MM.1S (cell line): ENCODE measurements at regions not wholly inside any gene's neighbourhood (a gene's known extent, or its start where the extent isn't known, plus 50 kb on each side); places are given as distances from the start of the nearest gene placed in this dataset.

ENCODE experiments used
- DNase-seq: peaks from one replicate; pipeline ENCODE4 v3.0.0-alpha.2; 2015
- H2AFZ ChIP-seq: fragments of 300-600 bp; sonication (generic); 2 replicates; pipeline ENCODE4 v1.6.0; 2016; ENCODE audit warnings: antibody characterized with exemption, low read length
- H3F3A ChIP-seq: fragments of 300-600 bp; sonication (generic); 2 replicates; pipeline ENCODE4 v1.6.1; 2016; ENCODE audit warnings: mild to moderate bottlenecking, antibody characterized with exemption, low read length, moderate library complexity, mixed read lengths; ENCODE audit not compliant: insufficient read depth
- H3K27ac ChIP-seq: fragments of 300-600 bp; sonication (generic); 2 replicates; pipeline ENCODE4 v1.5.1; 2016; ENCODE audit warnings: mild to moderate bottlenecking, low read length
- H3K27me3 ChIP-seq: fragments of 300-600 bp; sonication (generic); replicated peaks from 2 replicates; pipeline ENCODE4 v1.6.0; 2016; ENCODE audit warnings: low read length; ENCODE audit not compliant: insufficient read depth
- H3K36me3 ChIP-seq: fragments of 300-600 bp; sonication (generic); replicated peaks from 2 replicates; pipeline ENCODE4 v1.6.1; 2016; ENCODE audit warnings: mild to moderate bottlenecking, low read length, mixed read lengths; ENCODE audit not compliant: insufficient read depth
- H3K4me1 ChIP-seq: fragments of 300-600 bp; sonication (generic); 2 replicates; pipeline ENCODE4 v1.6.1; 2016; ENCODE audit warnings: low read length, mixed read lengths
- H3K4me2 ChIP-seq: fragments of 300-600 bp; sonication (generic); 2 replicates; pipeline ENCODE4 v1.6.0; 2016; ENCODE audit warnings: low read depth, low read length
- H3K4me3 ChIP-seq: fragments of 300-600 bp; sonication (generic); 2 replicates; pipeline ENCODE4 v1.5.1; 2016; ENCODE audit warnings: low read length, mixed read lengths
- H3K79me2 ChIP-seq: fragments of 300-600 bp; sonication (generic); 2 replicates; pipeline ENCODE4 v1.6.1; 2016; ENCODE audit warnings: mixed run types, low read length, mixed read lengths
- H3K9ac ChIP-seq: fragments of 300-600 bp; sonication (generic); 2 replicates; pipeline ENCODE4 v1.6.1; 2016; ENCODE audit warnings: low read length, mixed read lengths
- H3K9me2 ChIP-seq: fragments of 300-600 bp; sonication (generic); replicated peaks from 2 replicates; pipeline ENCODE4 v1.6.1; 2016; ENCODE audit warnings: mild to moderate bottlenecking, low read length, mixed read lengths; ENCODE audit not compliant: insufficient read depth
- H3K9me3 ChIP-seq: fragments of 300-600 bp; sonication (generic); replicated peaks from 2 replicates; pipeline ENCODE4 v1.6.1; 2016; ENCODE audit warnings: mild to moderate bottlenecking, low read length, mixed read lengths; ENCODE audit not compliant: insufficient read depth
- H4K20me1 ChIP-seq: fragments of 300-600 bp; sonication (generic); 2 replicates; pipeline ENCODE4 v1.6.1; 2016; ENCODE audit warnings: mild to moderate bottlenecking, low read length, moderate library complexity, mixed read lengths; ENCODE audit not compliant: insufficient read depth
- CTCF ChIP-seq: fragments of 300-600 bp; sonication (generic); IDR thresholded peaks from 2 replicates; pipeline ENCODE4 v1.5.1; 2016; ENCODE audit warnings: antibody characterized with exemption, low read length, mixed read lengths
- EZH2 ChIP-seq: fragments of 300-600 bp; sonication (generic); optimal IDR thresholded peaks from 2 replicates; pipeline ENCODE3; 2017; ENCODE audit warnings: low read depth, mild to moderate bottlenecking, antibody characterized with exemption, low read length, mixed read lengths
- EZH2phosphoT487 ChIP-seq: fragments of 300-600 bp; sonication (generic); IDR thresholded peaks from 2 replicates; pipeline ENCODE4 v1.6.1; 2018; ENCODE audit warnings: antibody characterized with exemption, low read length

GRCh38 chr2:139917690-139918384, 1137.6 kb upstream of the NXPH2 start:
- Histone ChIP-seq H2AFZ (no peak overlapping the region), H3K4me2 (no peak overlapping the region), H3F3A (no peaks in the 10 kb centered on the region), H4K20me1 (no peaks in the 10 kb centered on the region), H3K9ac (no peak overlapping the region), H3K9me2 (no peaks in the 10 kb centered on the region), H3K9me3 (no peaks in the 10 kb centered on the region), H3K36me3 (no peaks in the 10 kb centered on the region), H3K4me3 (no peak overlapping the region), H3K27me3 (no peaks in the 10 kb centered on the region), H3K79me2 (no peaks in the 10 kb centered on the region), H3K27ac (no peak overlapping the region), H3K4me1 (no peaks in the 10 kb centered on the region)
- DNase-seq, result no peak
- TF ChIP-seq EZH2, result no peak
- TF ChIP-seq CTCF, result no peak
- no peak for TF ChIP-seq EZH2phosphoT487

GRCh38 chr2:139916822-139917221, 1136.6 kb upstream of the NXPH2 start:
- Histone ChIP-seq H3K9me2 (no peaks in the 10 kb centered on the region), H3K4me2 (no peak overlapping the region), H3K4me1 (no peaks in the 10 kb centered on the region), H3K27me3 (no peaks in the 10 kb centered on the region), H3F3A (no peaks in the 10 kb centered on the region), H2AFZ (no peak overlapping the region), H3K79me2 (no peaks in the 10 kb centered on the region), H3K9ac (no peak overlapping the region), H3K4me3 (no peak overlapping the region), H3K36me3 (no peaks in the 10 kb centered on the region), H4K20me1 (no peaks in the 10 kb centered on the region), H3K27ac (no peak overlapping the region), H3K9me3 (no peaks in the 10 kb centered on the region)
- no peak for TF ChIP-seq CTCF
- no peak for TF ChIP-seq EZH2phosphoT487
- TF ChIP-seq EZH2, result no peak
- DNase-seq, result no peak

GRCh38 chr2:139911160-139911559, 1131.0 kb upstream of the NXPH2 start:
- H4K20me1 ChIP-seq, result no peaks in the 10 kb centered on the region
- H3K4me3 ChIP-seq, result no peak overlapping the region
- H3K9ac ChIP-seq, result no peak overlapping the region
- no peaks in the 10 kb centered on the region for H3K9me3 ChIP-seq
- H3K27ac ChIP-seq, result no peak overlapping the region
- no peaks in the 10 kb centered on the region for H3K36me3 ChIP-seq
- no peak for TF ChIP-seq EZH2
- no peak for TF ChIP-seq CTCF
- TF ChIP-seq EZH2phosphoT487, result no peak
- no peak overlapping the region for H2AFZ ChIP-seq
- H3K27me3 ChIP-seq, result no peaks in the 10 kb centered on the region
- H3K4me1 ChIP-seq, result no peaks in the 10 kb centered on the region
- H3K9me2 ChIP-seq, result no peaks in the 10 kb centered on the region
- no peak for DNase-seq
- no peaks in the 10 kb centered on the region for H3F3A ChIP-seq
- no peaks in the 10 kb centered on the region for H3K79me2 ChIP-seq
- H3K4me2 ChIP-seq, result no peak overlapping the region
